ENCODE measurements at regions not wholly inside any gene's neighbourhood (a gene's known extent, or its start where the extent isn't known, plus 50 kb on each side); places are given as distances from the start of the nearest gene placed in this dataset.

GRCh38 chr13:67996101-67996500, 766.0 kb upstream of the PCDH9 start:
- Histone ChIP-seq H3K4me1 (ENCODE audit: low read length) (no peaks in the 10 kb centered on the region), H3K4me3 (ENCODE audit: low read length) (no peak overlapping the region), H3K27ac (ENCODE audit: low read length) (no peak overlapping the region), H3K4me2 (ENCODE audit: low read length) (no peak overlapping the region), H3K79me2 (ENCODE audit: low read length) (no peaks in the 10 kb centered on the region), H2AFZ (ENCODE audit: low read depth, low read length) (peak overlapping the region; percentile 10; the same call in 1 of the 2 replicates), H3K36me3 (replicated peaks; ENCODE audit: low read depth, low read length) (no peaks in the 10 kb centered on the region), H4K20me1 (ENCODE audit: insufficient read depth, low read length) (no peaks in the 10 kb centered on the region), H3K9me3 (ENCODE audit: insufficient read depth, low read length) (no peaks in the 10 kb centered on the region), H3K9ac (ENCODE audit: low read length) (no peak overlapping the region), H3K27me3 (ENCODE audit: low read depth, low read length) (no peaks in the 10 kb centered on the region)
- no peak for TF ChIP-seq EZH2phosphoT487 (IDR thresholded peaks at IDR 0.05; ENCODE audit: low read depth)
- TF ChIP-seq, protein P1, sequence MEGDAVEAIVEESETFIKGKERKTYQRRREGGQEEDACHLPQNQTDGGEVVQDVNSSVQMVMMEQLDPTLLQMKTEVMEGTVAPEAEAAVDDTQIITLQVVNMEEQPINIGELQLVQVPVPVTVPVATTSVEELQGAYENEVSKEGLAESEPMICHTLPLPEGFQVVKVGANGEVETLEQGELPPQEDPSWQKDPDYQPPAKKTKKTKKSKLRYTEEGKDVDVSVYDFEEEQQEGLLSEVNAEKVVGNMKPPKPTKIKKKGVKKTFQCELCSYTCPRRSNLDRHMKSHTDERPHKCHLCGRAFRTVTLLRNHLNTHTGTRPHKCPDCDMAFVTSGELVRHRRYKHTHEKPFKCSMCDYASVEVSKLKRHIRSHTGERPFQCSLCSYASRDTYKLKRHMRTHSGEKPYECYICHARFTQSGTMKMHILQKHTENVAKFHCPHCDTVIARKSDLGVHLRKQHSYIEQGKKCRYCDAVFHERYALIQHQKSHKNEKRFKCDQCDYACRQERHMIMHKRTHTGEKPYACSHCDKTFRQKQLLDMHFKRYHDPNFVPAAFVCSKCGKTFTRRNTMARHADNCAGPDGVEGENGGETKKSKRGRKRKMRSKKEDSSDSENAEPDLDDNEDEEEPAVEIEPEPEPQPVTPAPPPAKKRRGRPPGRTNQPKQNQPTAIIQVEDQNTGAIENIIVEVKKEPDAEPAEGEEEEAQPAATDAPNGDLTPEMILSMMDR (IDR thresholded peaks at IDR 0.05; ENCODE audit: low read depth, low read length), result no peak

DNA sequence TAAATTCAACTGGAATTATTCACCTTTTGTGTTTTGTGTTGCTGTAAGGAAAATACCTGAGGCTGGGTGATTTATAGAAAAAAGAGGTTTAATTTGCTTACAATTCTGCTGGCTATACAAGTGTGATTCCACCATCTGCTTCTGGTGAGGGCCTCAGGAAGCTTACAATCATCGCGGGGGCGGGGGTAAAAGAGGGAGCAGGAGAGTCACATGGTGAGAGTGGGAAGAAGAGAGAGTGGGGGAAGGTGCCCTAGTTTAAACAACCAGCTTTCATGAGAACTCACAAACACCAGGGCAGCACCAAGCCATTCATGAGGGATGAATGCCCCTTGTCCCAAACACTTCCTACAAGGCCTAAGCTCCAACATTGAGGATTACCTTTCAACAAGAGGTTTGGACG, 760.7 kb upstream of the PCDH9 start:
- Histone ChIP-seq H3K27ac (ENCODE audit: low read length) (no peak overlapping the region), H3K4me3 (ENCODE audit: low read length) (no peak overlapping the region), H3K79me2 (ENCODE audit: low read length) (no peaks in the 10 kb centered on the region), H3K36me3 (replicated peaks; ENCODE audit: low read depth, low read length) (no peaks in the 10 kb centered on the region), H2AFZ (ENCODE audit: low read depth, low read length) (no peak overlapping the region), H3K4me2 (ENCODE audit: low read length) (no peak overlapping the region), H3K9ac (ENCODE audit: low read length) (no peak overlapping the region), H3K4me1 (ENCODE audit: low read length) (no peaks in the 10 kb centered on the region), H4K20me1 (ENCODE audit: insufficient read depth, low read length) (no peaks in the 10 kb centered on the region), H3K27me3 (ENCODE audit: low read depth, low read length) (no peaks in the 10 kb centered on the region), H3K9me3 (ENCODE audit: insufficient read depth, low read length) (no peaks in the 10 kb centered on the region)
- TF ChIP-seq, protein P1 (IDR thresholded peaks at IDR 0.05; ENCODE audit: low read depth, low read length), result no peak
- no peak for TF ChIP-seq EZH2phosphoT487 (IDR thresholded peaks at IDR 0.05; ENCODE audit: low read depth)

- TF ChIP-seq, protein P1 (IDR thresholded peaks at IDR 0.05; ENCODE audit: low read depth, low read length), result no peak
- TF ChIP-seq EZH2phosphoT487 (IDR thresholded peaks at IDR 0.05; ENCODE audit: low read depth), result no peak
- no peak overlapping the region for H2AFZ ChIP-seq (ENCODE audit: low read depth, low read length)
- no peak overlapping the region for H3K4me2 ChIP-seq (ENCODE audit: low read length)
Measured at GRCh38 chr13:67986234-67986633, 756.1 kb upstream of the PCDH9 start.

DNA sequence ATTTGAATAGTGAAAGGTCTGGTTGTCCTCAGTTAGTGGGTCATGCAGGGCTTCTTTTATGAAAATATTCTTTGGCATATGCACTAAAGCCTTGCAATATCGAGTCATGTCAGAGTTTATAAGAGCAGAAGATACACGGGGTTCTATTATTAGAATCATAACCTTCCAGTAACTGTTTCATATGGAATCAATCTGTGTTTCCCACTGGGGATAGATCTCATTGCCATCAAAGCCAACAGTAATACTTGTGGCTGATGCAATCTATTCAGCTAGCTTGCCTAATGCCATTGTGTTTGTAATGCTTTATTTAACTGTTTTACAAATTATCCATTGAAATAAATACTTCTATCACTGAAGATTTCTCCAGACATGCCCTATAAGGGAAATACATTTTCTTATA, 746.9 kb upstream of the PCDH9 start:
- Histone ChIP-seq H2AFZ (ENCODE audit: low read depth, low read length) (no peak overlapping the region), H3K79me2 (ENCODE audit: low read length) (no peaks in the 10 kb centered on the region), H3K27me3 (ENCODE audit: low read depth, low read length) (no peaks in the 10 kb centered on the region), H4K20me1 (ENCODE audit: insufficient read depth, low read length) (no peaks in the 10 kb centered on the region), H3K4me2 (ENCODE audit: low read length) (no peak overlapping the region), H3K4me3 (ENCODE audit: low read length) (no peak overlapping the region), H3K9me3 (ENCODE audit: insufficient read depth, low read length) (no peaks in the 10 kb centered on the region; the same call in 1 of the 2 replicates), H3K4me1 (ENCODE audit: low read length) (no peaks in the 10 kb centered on the region), H3K9ac (ENCODE audit: low read length) (no peak overlapping the region), H3K36me3 (replicated peaks; ENCODE audit: low read depth, low read length) (no peaks in the 10 kb centered on the region), H3K27ac (ENCODE audit: low read length) (no peak overlapping the region)
- TF ChIP-seq, protein P1 (IDR thresholded peaks at IDR 0.05; ENCODE audit: low read depth, low read length), result no peak
- TF ChIP-seq EZH2phosphoT487 (IDR thresholded peaks at IDR 0.05; ENCODE audit: low read depth), result no peak

More at GRCh38 chr13:67986234-67986633, 756.1 kb upstream of the PCDH9 start:
- no peak overlapping the region for H3K4me3 ChIP-seq (ENCODE audit: low read length)
- no peaks in the 10 kb centered on the region for H3K27me3 ChIP-seq (ENCODE audit: low read depth, low read length)
- H3K27ac ChIP-seq (ENCODE audit: low read length), result no peak overlapping the region
- no peaks in the 10 kb centered on the region for H3K79me2 ChIP-seq (ENCODE audit: low read length)
- no peaks in the 10 kb centered on the region for H3K4me1 ChIP-seq (ENCODE audit: low read length)
- no peaks in the 10 kb centered on the region; the same call in 1 of the 2 replicates for H3K9me3 ChIP-seq (ENCODE audit: insufficient read depth, low read length)
- H4K20me1 ChIP-seq (ENCODE audit: insufficient read depth, low read length), result no peaks in the 10 kb centered on the region
- H3K9ac ChIP-seq (ENCODE audit: low read length), result no peak overlapping the region
- H3K36me3 ChIP-seq (replicated peaks; ENCODE audit: low read depth, low read length), result no peaks in the 10 kb centered on the region
